ENCODE measurements at regions not wholly inside any gene's neighbourhood (a gene's known extent, or its start where the extent isn't known, plus 50 kb on each side); places are given as distances from the start of the nearest gene placed in this dataset.

GRCh38 chr13:44819772-44820171, 169.5 kb downstream of the NUFIP1 start:
- no peak for FAIRE-seq
- DNase-seq (ENCODE audit: insufficient read length): no peak

GRCh38 chr13:44819245-44819644, 170.0 kb downstream of the NUFIP1 start:
- TF ChIP-seq TAF1 (IDR thresholded peaks at IDR 0.05; ENCODE audit: borderline replicate concordance, low read depth, low read length): no peak
- TF ChIP-seq POLR2A (IDR thresholded peaks at IDR 0.05; ENCODE audit: low read depth, low read length): no peak
- no peak for TF ChIP-seq POLR2AphosphoS5 (IDR thresholded peaks at IDR 0.05; ENCODE audit: low read depth, low read length)
- DNase-seq (ENCODE audit: insufficient read length) (no peak), FAIRE-seq (no peak)

More at GRCh38 chr13:44819772-44820171, 169.5 kb downstream of the NUFIP1 start:
- TF ChIP-seq POLR2AphosphoS5 (IDR thresholded peaks at IDR 0.05; ENCODE audit: low read depth, low read length) (no peak), POLR2A (IDR thresholded peaks at IDR 0.05; ENCODE audit: low read depth, low read length) (no peak), TAF1 (IDR thresholded peaks at IDR 0.05; ENCODE audit: borderline replicate concordance, low read depth, low read length) (no peak)

GRCh38 chr13:44818428-44818827, 170.8 kb downstream of the NUFIP1 start:
- DNase-seq (ENCODE audit: insufficient read length) (no peak), FAIRE-seq (no peak)
- TF ChIP-seq POLR2A (IDR thresholded peaks at IDR 0.05; ENCODE audit: low read depth, low read length) (no peak), POLR2AphosphoS5 (IDR thresholded peaks at IDR 0.05; ENCODE audit: low read depth, low read length) (no peak), TAF1 (IDR thresholded peaks at IDR 0.05; ENCODE audit: borderline replicate concordance, low read depth, low read length) (no peak)

GRCh38 chr13:44818016-44818415, 171.3 kb downstream of the NUFIP1 start:
- FAIRE-seq (no peak), DNase-seq (ENCODE audit: insufficient read length) (no peak)
- no peak for TF ChIP-seq POLR2AphosphoS5 (IDR thresholded peaks at IDR 0.05; ENCODE audit: low read depth, low read length)

- FAIRE-seq (no peak), DNase-seq (ENCODE audit: insufficient read length) (no peak)
- no peak for TF ChIP-seq TAF1 (IDR thresholded peaks at IDR 0.05; ENCODE audit: borderline replicate concordance, low read depth, low read length)
- no peak for TF ChIP-seq POLR2A (IDR thresholded peaks at IDR 0.05; ENCODE audit: low read depth, low read length)
- TF ChIP-seq POLR2AphosphoS5 (IDR thresholded peaks at IDR 0.05; ENCODE audit: low read depth, low read length): no peak
Measured at GRCh38 chr13:44817131-44817671, 172.1 kb downstream of the NUFIP1 start.

- TF ChIP-seq POLR2AphosphoS5 (IDR thresholded peaks at IDR 0.05; ENCODE audit: low read depth, low read length) (no peak), POLR2A (IDR thresholded peaks at IDR 0.05; ENCODE audit: low read depth, low read length) (no peak)
Measured at GRCh38 chr13:44816701-44817100, 172.6 kb downstream of the NUFIP1 start.

GRCh38 chr13:44815623-44816022, 173.6 kb downstream of the NUFIP1 start:
- no peak for FAIRE-seq
- TF ChIP-seq TAF1 (IDR thresholded peaks at IDR 0.05; ENCODE audit: borderline replicate concordance, low read depth, low read length) (no peak), POLR2AphosphoS5 (IDR thresholded peaks at IDR 0.05; ENCODE audit: low read depth, low read length) (no peak), POLR2A (IDR thresholded peaks at IDR 0.05; ENCODE audit: low read depth, low read length) (no peak)
- DNase-seq (ENCODE audit: insufficient read length): no peak

More at GRCh38 chr13:44816701-44817100, 172.6 kb downstream of the NUFIP1 start:
- FAIRE-seq: no peak
- no peak for DNase-seq (ENCODE audit: insufficient read length)

- no peak for TF ChIP-seq POLR2AphosphoS5 (IDR thresholded peaks at IDR 0.05; ENCODE audit: low read depth, low read length)
- FAIRE-seq (no peak), DNase-seq (ENCODE audit: insufficient read length) (no peak)
Measured at GRCh38 chr13:44814836-44815235, 174.4 kb downstream of the NUFIP1 start.

- no peak for FAIRE-seq
Measured at GRCh38 chr13:44814161-44814560, 175.1 kb downstream of the NUFIP1 start.

GRCh38 chr13:44812818-44813217, 176.5 kb downstream of the NUFIP1 start:
- TF ChIP-seq TAF1 (IDR thresholded peaks at IDR 0.05; ENCODE audit: borderline replicate concordance, low read depth, low read length) (no peak), POLR2A (IDR thresholded peaks at IDR 0.05; ENCODE audit: low read depth, low read length) (no peak)
- FAIRE-seq (no peak), DNase-seq (ENCODE audit: insufficient read length) (no peak)

More at GRCh38 chr13:44814161-44814560, 175.1 kb downstream of the NUFIP1 start:
- TF ChIP-seq TAF1 (IDR thresholded peaks at IDR 0.05; ENCODE audit: borderline replicate concordance, low read depth, low read length) (no peak), POLR2AphosphoS5 (IDR thresholded peaks at IDR 0.05; ENCODE audit: low read depth, low read length) (no peak), POLR2A (IDR thresholded peaks at IDR 0.05; ENCODE audit: low read depth, low read length) (no peak)
- no peak for DNase-seq (ENCODE audit: insufficient read length)

GRCh38 chr13:44810061-44810840, 179.0 kb downstream of the NUFIP1 start:
- FAIRE-seq (no peak), DNase-seq (ENCODE audit: insufficient read length) (no peak)
- TF ChIP-seq POLR2A (IDR thresholded peaks at IDR 0.05; ENCODE audit: low read depth, low read length): no peak
- no peak for TF ChIP-seq TAF1 (IDR thresholded peaks at IDR 0.05; ENCODE audit: borderline replicate concordance, low read depth, low read length)
- TF ChIP-seq POLR2AphosphoS5 (IDR thresholded peaks at IDR 0.05; ENCODE audit: low read depth, low read length): no peak

- DNase-seq (ENCODE audit: insufficient read length): no peak
- no peak for FAIRE-seq
- TF ChIP-seq TAF1 (IDR thresholded peaks at IDR 0.05; ENCODE audit: borderline replicate concordance, low read depth, low read length): no peak
- TF ChIP-seq POLR2AphosphoS5 (IDR thresholded peaks at IDR 0.05; ENCODE audit: low read depth, low read length): no peak
- no peak for TF ChIP-seq POLR2A (IDR thresholded peaks at IDR 0.05; ENCODE audit: low read depth, low read length)
Measured at GRCh38 chr13:44809190-44809589, 180.1 kb downstream of the NUFIP1 start.
